ENCODE measurements at regions not wholly inside any gene's neighbourhood (a gene's known extent, or its start where the extent isn't known, plus 50 kb on each side); places are given as distances from the start of the nearest gene placed in this dataset.

DNA sequence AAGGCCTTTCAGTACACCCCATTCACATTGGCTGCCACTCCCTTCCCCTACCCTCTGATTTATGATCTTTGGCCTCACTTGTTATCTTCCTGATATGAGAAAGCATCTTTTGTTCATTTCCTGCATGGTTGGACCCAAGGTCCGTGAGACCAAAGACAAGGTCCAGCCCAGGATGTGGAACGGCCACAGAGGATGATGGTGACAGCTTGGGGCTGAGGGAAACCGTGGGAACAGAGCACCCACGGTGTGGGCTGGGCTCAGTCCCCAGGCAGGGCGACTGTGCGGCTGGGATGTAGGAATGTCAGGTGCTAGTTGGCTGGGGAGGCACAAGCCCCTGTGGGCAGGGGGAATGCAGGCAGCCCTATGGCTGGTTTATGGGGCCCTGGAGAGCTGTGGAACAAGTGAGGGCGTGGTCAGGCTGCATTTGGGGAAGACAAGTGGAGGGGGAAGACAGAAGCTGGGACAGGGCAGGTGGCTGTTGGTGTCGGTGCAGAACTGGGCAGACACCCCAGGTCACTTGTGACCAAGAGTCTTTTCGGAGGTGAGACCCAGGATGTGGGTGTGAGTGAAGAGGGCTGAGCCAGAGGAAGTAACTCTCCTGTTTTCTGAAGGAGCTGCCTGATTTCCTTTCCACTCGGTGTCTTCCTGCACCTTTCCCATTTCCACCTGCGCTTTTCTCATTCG is 51.7 kb upstream of the IGFBP3 start:
- DNase-seq, result no peak

DNA sequence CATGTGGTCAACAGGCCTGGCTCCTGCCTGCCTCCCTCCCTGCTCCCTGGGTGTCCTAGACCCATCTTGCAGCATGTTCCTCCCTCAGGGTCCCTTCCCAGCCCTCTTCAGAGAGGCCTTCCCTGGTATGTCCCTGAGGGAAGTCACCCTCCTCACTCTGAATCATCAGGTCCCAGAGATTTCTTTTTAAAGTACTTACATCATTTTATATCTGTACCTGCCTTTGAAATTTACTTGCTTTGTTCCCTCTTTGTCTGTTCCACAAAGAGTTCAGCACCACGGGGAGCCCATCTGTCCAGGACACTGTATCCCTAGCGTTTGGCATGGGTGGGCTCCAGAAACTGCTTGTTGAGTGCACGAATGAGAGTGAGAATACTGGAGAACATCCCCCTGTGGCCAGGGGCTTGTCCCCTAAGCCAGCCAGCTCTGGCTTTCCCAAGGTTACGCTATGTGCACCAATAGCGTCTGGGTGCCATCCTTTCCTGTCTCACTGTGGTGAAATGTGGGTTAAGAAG is 50.6 kb upstream of the IGFBP3 start:
- DNase-seq, result no peak

DNA sequence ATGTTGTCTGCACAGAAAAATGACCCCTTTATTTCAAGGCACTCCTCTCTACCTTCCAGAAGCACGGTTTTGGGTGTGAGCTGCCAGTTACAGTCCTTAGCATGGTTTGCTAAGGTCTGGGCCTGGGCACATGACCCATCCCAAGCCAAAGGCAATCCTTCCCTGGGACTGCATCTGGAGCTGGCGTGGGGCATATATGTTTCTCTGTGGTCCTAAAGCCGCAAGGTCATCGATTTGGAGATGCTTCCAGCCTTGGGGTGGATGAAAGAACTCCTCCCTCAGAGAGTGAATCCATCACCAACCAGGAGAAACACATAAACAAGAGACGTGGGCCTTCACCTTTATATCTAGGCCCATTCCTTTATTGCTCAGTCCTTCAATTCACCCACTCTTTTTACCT is 50.1 kb upstream of the IGFBP3 start:
- no peak for DNase-seq

All from NCI-H1417 treated with DMSO at 0.1 percent for 48 hours (cell line).